Liver (tissue), 3 donors: ENCODE measurements at regions not wholly inside any gene's neighbourhood (a gene's known extent, or its start where the extent isn't known, plus 50 kb on each side); places are given as distances from the start of the nearest gene placed in this dataset.

Experiments used
- FOXA2 ChIP-seq: IDR thresholded peaks from 2 replicates; pipeline ENCODE4 v1.6.1; 2016; ENCODE audit warnings: antibody characterized with exemption
- TAF1 ChIP-seq: conservative IDR thresholded peaks from 2 replicates; pipeline ENCODE4 v1.6.1; 2016; ENCODE audit warnings: antibody characterized with exemption, mild to moderate bottlenecking
- YY1 ChIP-seq: IDR thresholded peaks from 2 replicates; pipeline ENCODE4 v1.6.1; 2016; ENCODE audit warnings: antibody characterized with exemption, mild to moderate bottlenecking
- TF ChIP-seq, protein P1 (sequence below): fragments of 150-350 bp; IDR thresholded peaks from 2 replicates; pipeline ENCODE4 v1.5.1; 2017; ENCODE audit warnings: improper control_type of control experiment, low read depth, low read length; ENCODE audit not compliant: missing input control
- TF ChIP-seq, protein P2 (sequence below): IDR thresholded peaks from 2 replicates; pipeline ENCODE4 v1.6.1; 2016; ENCODE audit warnings: antibody characterized with exemption
- TF ChIP-seq, protein P3 (sequence below): IDR thresholded peaks from 2 replicates; pipeline ENCODE4 v1.6.1; 2016; ENCODE audit warnings: antibody characterized with exemption
- TF ChIP-seq, protein P4 (sequence below): IDR thresholded peaks from 2 replicates; pipeline ENCODE4 v1.6.1; 2016; ENCODE audit warnings: antibody characterized with exemption
- TF ChIP-seq, protein P5 (sequence below): IDR thresholded peaks from 2 replicates; pipeline ENCODE4 v1.6.1; 2016; ENCODE audit warnings: antibody characterized with exemption, mild to moderate bottlenecking
- donor health status: healthy.
- donor health status: healthy.

DNA sequence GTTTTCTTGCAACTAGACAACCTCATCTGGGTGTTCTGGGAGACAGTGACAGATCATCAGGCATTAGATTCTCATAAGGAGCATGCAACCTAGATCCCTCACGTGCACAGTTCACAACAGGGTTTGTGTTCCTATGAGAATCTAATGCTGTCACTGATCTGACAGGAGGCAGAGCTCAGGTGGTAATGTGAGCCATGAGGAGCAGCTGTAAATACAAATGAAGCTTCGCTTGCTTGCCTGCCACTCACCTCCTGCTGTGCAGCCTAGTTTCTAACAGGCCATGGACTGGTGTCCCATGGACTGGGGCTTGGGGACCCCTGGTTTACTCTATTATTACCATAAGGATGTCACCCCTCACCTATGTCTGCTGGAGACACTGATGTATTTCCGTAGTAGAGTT lies 166.8 kb downstream of the PSAT1 start:
- TF ChIP-seq, protein P1, sequence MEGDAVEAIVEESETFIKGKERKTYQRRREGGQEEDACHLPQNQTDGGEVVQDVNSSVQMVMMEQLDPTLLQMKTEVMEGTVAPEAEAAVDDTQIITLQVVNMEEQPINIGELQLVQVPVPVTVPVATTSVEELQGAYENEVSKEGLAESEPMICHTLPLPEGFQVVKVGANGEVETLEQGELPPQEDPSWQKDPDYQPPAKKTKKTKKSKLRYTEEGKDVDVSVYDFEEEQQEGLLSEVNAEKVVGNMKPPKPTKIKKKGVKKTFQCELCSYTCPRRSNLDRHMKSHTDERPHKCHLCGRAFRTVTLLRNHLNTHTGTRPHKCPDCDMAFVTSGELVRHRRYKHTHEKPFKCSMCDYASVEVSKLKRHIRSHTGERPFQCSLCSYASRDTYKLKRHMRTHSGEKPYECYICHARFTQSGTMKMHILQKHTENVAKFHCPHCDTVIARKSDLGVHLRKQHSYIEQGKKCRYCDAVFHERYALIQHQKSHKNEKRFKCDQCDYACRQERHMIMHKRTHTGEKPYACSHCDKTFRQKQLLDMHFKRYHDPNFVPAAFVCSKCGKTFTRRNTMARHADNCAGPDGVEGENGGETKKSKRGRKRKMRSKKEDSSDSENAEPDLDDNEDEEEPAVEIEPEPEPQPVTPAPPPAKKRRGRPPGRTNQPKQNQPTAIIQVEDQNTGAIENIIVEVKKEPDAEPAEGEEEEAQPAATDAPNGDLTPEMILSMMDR: no peak
- TF ChIP-seq, protein P2, sequence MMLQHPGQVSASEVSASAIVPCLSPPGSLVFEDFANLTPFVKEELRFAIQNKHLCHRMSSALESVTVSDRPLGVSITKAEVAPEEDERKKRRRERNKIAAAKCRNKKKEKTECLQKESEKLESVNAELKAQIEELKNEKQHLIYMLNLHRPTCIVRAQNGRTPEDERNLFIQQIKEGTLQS: no peak
- no peak for TF ChIP-seq YY1
- TF ChIP-seq, protein P3, sequence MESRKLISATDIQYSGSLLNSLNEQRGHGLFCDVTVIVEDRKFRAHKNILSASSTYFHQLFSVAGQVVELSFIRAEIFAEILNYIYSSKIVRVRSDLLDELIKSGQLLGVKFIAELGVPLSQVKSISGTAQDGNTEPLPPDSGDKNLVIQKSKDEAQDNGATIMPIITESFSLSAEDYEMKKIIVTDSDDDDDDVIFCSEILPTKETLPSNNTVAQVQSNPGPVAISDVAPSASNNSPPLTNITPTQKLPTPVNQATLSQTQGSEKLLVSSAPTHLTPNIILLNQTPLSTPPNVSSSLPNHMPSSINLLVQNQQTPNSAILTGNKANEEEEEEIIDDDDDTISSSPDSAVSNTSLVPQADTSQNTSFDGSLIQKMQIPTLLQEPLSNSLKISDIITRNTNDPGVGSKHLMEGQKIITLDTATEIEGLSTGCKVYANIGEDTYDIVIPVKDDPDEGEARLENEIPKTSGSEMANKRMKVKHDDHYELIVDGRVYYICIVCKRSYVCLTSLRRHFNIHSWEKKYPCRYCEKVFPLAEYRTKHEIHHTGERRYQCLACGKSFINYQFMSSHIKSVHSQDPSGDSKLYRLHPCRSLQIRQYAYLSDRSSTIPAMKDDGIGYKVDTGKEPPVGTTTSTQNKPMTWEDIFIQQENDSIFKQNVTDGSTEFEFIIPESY: no peak
- TF ChIP-seq, protein P4, sequence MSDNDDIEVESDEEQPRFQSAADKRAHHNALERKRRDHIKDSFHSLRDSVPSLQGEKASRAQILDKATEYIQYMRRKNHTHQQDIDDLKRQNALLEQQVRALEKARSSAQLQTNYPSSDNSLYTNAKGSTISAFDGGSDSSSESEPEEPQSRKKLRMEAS: no peak
- no peak for TF ChIP-seq FOXA2
- TF ChIP-seq, protein P5, sequence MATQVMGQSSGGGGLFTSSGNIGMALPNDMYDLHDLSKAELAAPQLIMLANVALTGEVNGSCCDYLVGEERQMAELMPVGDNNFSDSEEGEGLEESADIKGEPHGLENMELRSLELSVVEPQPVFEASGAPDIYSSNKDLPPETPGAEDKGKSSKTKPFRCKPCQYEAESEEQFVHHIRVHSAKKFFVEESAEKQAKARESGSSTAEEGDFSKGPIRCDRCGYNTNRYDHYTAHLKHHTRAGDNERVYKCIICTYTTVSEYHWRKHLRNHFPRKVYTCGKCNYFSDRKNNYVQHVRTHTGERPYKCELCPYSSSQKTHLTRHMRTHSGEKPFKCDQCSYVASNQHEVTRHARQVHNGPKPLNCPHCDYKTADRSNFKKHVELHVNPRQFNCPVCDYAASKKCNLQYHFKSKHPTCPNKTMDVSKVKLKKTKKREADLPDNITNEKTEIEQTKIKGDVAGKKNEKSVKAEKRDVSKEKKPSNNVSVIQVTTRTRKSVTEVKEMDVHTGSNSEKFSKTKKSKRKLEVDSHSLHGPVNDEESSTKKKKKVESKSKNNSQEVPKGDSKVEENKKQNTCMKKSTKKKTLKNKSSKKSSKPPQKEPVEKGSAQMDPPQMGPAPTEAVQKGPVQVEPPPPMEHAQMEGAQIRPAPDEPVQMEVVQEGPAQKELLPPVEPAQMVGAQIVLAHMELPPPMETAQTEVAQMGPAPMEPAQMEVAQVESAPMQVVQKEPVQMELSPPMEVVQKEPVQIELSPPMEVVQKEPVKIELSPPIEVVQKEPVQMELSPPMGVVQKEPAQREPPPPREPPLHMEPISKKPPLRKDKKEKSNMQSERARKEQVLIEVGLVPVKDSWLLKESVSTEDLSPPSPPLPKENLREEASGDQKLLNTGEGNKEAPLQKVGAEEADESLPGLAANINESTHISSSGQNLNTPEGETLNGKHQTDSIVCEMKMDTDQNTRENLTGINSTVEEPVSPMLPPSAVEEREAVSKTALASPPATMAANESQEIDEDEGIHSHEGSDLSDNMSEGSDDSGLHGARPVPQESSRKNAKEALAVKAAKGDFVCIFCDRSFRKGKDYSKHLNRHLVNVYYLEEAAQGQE: no peak
- TF ChIP-seq TAF1: no peak
